IMR-90 (cell line): ENCODE measurements at regions not wholly inside any gene's neighbourhood (a gene's known extent, or its start where the extent isn't known, plus 50 kb on each side); places are given as distances from the start of the nearest gene placed in this dataset.

Source experiments
- ATAC-seq: fragments of 200-7000 bp; cut with Tn5 transposase; 2 replicates; pipeline ENCODE4 v1.9.1; 2020; ENCODE audit warnings: low read depth, mild to moderate bottlenecking, moderate library complexity
- BruUV-seq: library from RNA; stranded (reverse); fragments of 400-500 nt; replicated peaks from 2 replicates; lab custom pipeline; 2021; lab: Mats Ljungman, UMichigan
- CTCF ChIA-PET: fragments of 300-600 bp; formaldehyde crosslinking; extraction: SDS; loops from one replicate; lab custom pipeline; 2021; ENCODE audit warnings: antibody characterized with exemption; lab: Yijun Ruan, JAX
- POLR2A ChIA-PET: fragments of 300-600 bp; sonication (Branson Sonifier 250); formaldehyde crosslinking; loops from one replicate; lab custom pipeline; 2022; ENCODE audit warnings: antibody characterized with exemption; ENCODE audit not compliant: unreplicated experiment; lab: Charles Lee
- DNase-seq: peaks from one replicate; pipeline ENCODE4 v3.0.0; 2013
- H2AFZ ChIP-seq: replicated peaks from 2 replicates; pipeline ENCODE3; 2013; ENCODE audit warnings: low read length, mild to moderate bottlenecking; ENCODE audit not compliant: poor library complexity
- H2AK5ac ChIP-seq: 2 replicates; pipeline ENCODE4 v1.6.1; 2013; ENCODE audit warnings: low read depth, low read length, inconsistent platforms
- H2AK9ac ChIP-seq: replicated peaks from 2 replicates; pipeline ENCODE3; 2013; ENCODE audit warnings: mild to moderate bottlenecking, low read depth, low read length, moderate library complexity; ENCODE audit not compliant: poor library complexity
- H2BK120ac ChIP-seq: 2 replicates; pipeline ENCODE4 v1.6.1; 2013; ENCODE audit warnings: low read depth, low read length, inconsistent platforms
- H2BK15ac ChIP-seq: 3 replicates; pipeline ENCODE4 v1.6.1; 2013; ENCODE audit warnings: low read depth, low read length, inconsistent platforms
- H2BK20ac ChIP-seq: 2 replicates; pipeline ENCODE4 v1.6.1; 2013; ENCODE audit warnings: low read depth, mild to moderate bottlenecking, inconsistent platforms, low read length, moderate library complexity
- H2BK5ac ChIP-seq: 2 replicates; pipeline ENCODE4 v1.6.1; 2013; ENCODE audit warnings: mild to moderate bottlenecking, low read depth, low read length, inconsistent platforms; ENCODE audit not compliant: poor library complexity, severe bottlenecking
- H3K14ac ChIP-seq: replicated peaks from 2 replicates; pipeline ENCODE4 v1.6.1; 2013; ENCODE audit warnings: low read depth, low read length, inconsistent platforms
- H3K18ac ChIP-seq: 2 replicates; pipeline ENCODE4 v1.6.1; 2013; ENCODE audit warnings: low read depth, low read length, control low read depth
- H3K23ac ChIP-seq: 2 replicates; pipeline ENCODE4 v1.6.1; 2013; ENCODE audit warnings: low read depth, low read length, inconsistent platforms
- H3K27ac ChIP-seq: 2 replicates; pipeline ENCODE4 v1.5.1; 2013; ENCODE audit warnings: mild to moderate bottlenecking, control low read depth, low read length; ENCODE audit not compliant: insufficient read depth
- H3K27me3 ChIP-seq: 2 replicates; pipeline ENCODE4 v1.6.1; 2013; ENCODE audit warnings: low read length; ENCODE audit not compliant: control insufficient read depth, insufficient read depth
- H3K36me3 ChIP-seq: 2 replicates; pipeline ENCODE4 v1.6.1; 2013; ENCODE audit warnings: low read length, mixed read lengths; ENCODE audit not compliant: control insufficient read depth, insufficient read depth
- H3K4ac ChIP-seq: 2 replicates; pipeline ENCODE4 v1.6.1; 2013; ENCODE audit warnings: low read depth, low read length, inconsistent platforms
- H3K4me1 ChIP-seq: 2 replicates; pipeline ENCODE4 v1.6.1; 2013; ENCODE audit warnings: low read length, mixed read lengths; ENCODE audit not compliant: control insufficient read depth, insufficient read depth
- H3K4me2 ChIP-seq: 2 replicates; pipeline ENCODE4 v1.6.1; 2013; ENCODE audit warnings: low read depth, mild to moderate bottlenecking, control low read depth, low read length, moderate library complexity
- H3K4me3 ChIP-seq: 2 replicates; pipeline ENCODE4 v1.5.1; 2013; ENCODE audit warnings: low read depth, mild to moderate bottlenecking, control low read depth, low read length, moderate library complexity; ENCODE audit not compliant: insufficient read depth
- H3K56ac ChIP-seq: 2 replicates; pipeline ENCODE4 v1.6.1; 2013; ENCODE audit warnings: low read length, inconsistent platforms; ENCODE audit not compliant: insufficient read depth; ENCODE audit errors: extremely low read depth
- H3K79me1 ChIP-seq, 2 experiments: 2 replicates each; pipeline ENCODE4 v1.6.1; 2013; ENCODE audit warnings: low read length in 2 of 2, inconsistent platforms in 1 of 2, low read depth in 1 of 2
- H3K9ac ChIP-seq: 2 replicates; pipeline ENCODE4 v1.6.1; 2013; ENCODE audit warnings: low read depth, low read length, control low read depth
- H3K9me1 ChIP-seq: 2 replicates; pipeline ENCODE4 v1.6.1; 2013; ENCODE audit warnings: low read length, inconsistent platforms; ENCODE audit not compliant: insufficient read depth
- H3K9me3 ChIP-seq: 2 replicates; pipeline ENCODE4 v1.6.1; 2013; ENCODE audit warnings: low read length; ENCODE audit not compliant: control insufficient read depth, insufficient read depth
- H4K20me1 ChIP-seq: 2 replicates; pipeline ENCODE4 v1.6.1; 2013; ENCODE audit warnings: low read length, inconsistent platforms; ENCODE audit not compliant: insufficient read depth
- H4K5ac ChIP-seq: 2 replicates; pipeline ENCODE4 v1.6.1; 2013; ENCODE audit warnings: mild to moderate bottlenecking, low read depth, low read length, control low read depth
- H4K8ac ChIP-seq, 2 experiments: 2 replicates each; pipeline ENCODE4 v1.6.1; 2013; ENCODE audit warnings: low read depth in 2 of 2, low read length in 2 of 2, control low read depth in 1 of 2, inconsistent platforms in 1 of 2
- H4K91ac ChIP-seq: 2 replicates; pipeline ENCODE4 v1.6.1; 2013; ENCODE audit warnings: low read depth, low read length, inconsistent platforms; ENCODE audit not compliant: insufficient read depth
- BHLHE40 ChIP-seq: fragments of 150-350 bp; IDR thresholded peaks from 2 replicates; pipeline ENCODE4 v1.6.1; 2016; ENCODE audit warnings: mild to moderate bottlenecking, low read depth, low read length
- CEBPB ChIP-seq: IDR thresholded peaks from 2 replicates; pipeline ENCODE4 v1.6.1; 2012; ENCODE audit warnings: low read depth, low read length, improper control_type of control experiment
- CHD1 ChIP-seq: IDR thresholded peaks from 2 replicates; pipeline ENCODE4 v1.6.1; 2012; ENCODE audit warnings: low read depth, low read length, improper control_type of control experiment
- MAZ ChIP-seq: IDR thresholded peaks from 2 replicates; pipeline ENCODE4 v1.6.1; 2012; ENCODE audit warnings: low read depth, mild to moderate bottlenecking, low read length, improper control_type of control experiment, moderate library complexity, borderline replicate concordance
- MXI1 ChIP-seq: IDR thresholded peaks from 2 replicates; pipeline ENCODE4 v1.6.1; 2012; ENCODE audit warnings: low read depth, mild to moderate bottlenecking, low read length, moderate library complexity, borderline replicate concordance
- RFX5 ChIP-seq: IDR thresholded peaks from 2 replicates; pipeline ENCODE4 v1.8.0; 2012; ENCODE audit warnings: low read depth, mild to moderate bottlenecking, low read length, moderate library complexity
- SMC3 ChIP-seq: fragments of 150-350 bp; IDR thresholded peaks from 2 replicates; pipeline ENCODE4 v1.6.1; 2016; ENCODE audit warnings: low read depth, mild to moderate bottlenecking, antibody characterized with exemption, low read length, moderate library complexity
- whole genome bisulfite sequencing, 2 experiments: methylation state at CpG; one replicate each; pipeline versions ENCODE4 v1.1.5 to v1.1.7; 2013; ENCODE audit warnings: missing lambda C conversion rate in 2 of 2; ENCODE audit not compliant: insufficient read length in 1 of 2; ENCODE audit errors: extremely low coverage in 2 of 2; 5-methylcytosine and 5-hydroxymethylcytosine counted together
- dilution Hi-C: fragments of 300-500 bp; cut with HindIII; formaldehyde crosslinking; loops from one replicate; pipeline ENCODE4 v1.14.3; 2018; ENCODE audit warnings: low sequenced_read_pairs; ENCODE audit not compliant: unreplicated experiment
- in situ Hi-C: fragments of 300-500 bp; cut with MboI; formaldehyde crosslinking; loops from 3 replicates; pipeline ENCODE4 v1.14.3; 2019; ENCODE audit warnings: low sequenced_read_pairs, inconsistent platforms, mixed read lengths
- intact Hi-C: fragments of 100-400 bp; cut with micrococcal nuclease; formaldehyde crosslinking; loops from 2 replicates; pipeline ENCODE4 v1.10.0; 2022
- TF ChIP-seq, protein P1 (sequence below): conservative IDR thresholded peaks from 2 replicates; pipeline ENCODE4 v1.5.1; 2012; ENCODE audit warnings: mild to moderate bottlenecking, low read depth, low read length, improper control_type of control experiment
- TF ChIP-seq, protein P2 (sequence below): fragments of 150-350 bp; IDR thresholded peaks from 2 replicates; pipeline ENCODE4 v1.6.1; 2016; ENCODE audit warnings: low read depth, mild to moderate bottlenecking, low read length, moderate library complexity, borderline replicate concordance

DNA sequence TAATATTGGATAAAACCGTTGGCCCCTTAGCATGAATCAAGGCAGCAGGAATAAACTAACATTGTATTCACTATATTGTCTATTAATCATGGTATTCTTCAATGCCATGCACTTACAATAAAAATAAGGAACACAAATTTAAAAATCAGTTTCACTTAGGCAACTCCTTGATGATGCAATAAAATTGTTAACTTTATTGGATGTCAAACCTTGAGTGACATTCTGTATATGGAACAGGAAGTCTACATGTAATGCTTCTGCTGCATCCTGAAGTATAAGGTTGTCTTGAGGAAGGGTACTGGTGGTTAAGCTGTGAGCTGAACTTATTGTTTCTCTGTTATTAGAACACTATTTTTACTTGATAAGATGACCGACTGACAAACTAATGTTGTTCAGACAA is 605.5 kb downstream of the SATB2 start:
- TF ChIP-seq CEBPB (peak; percentile 57; the same call in 1 of the 2 replicates), RFX5 (no peak), SMC3 (no peak), MXI1 (no peak), MAZ (no peak), BHLHE40 (no peak), CHD1 (no peak)
- TF ChIP-seq, protein P1, sequence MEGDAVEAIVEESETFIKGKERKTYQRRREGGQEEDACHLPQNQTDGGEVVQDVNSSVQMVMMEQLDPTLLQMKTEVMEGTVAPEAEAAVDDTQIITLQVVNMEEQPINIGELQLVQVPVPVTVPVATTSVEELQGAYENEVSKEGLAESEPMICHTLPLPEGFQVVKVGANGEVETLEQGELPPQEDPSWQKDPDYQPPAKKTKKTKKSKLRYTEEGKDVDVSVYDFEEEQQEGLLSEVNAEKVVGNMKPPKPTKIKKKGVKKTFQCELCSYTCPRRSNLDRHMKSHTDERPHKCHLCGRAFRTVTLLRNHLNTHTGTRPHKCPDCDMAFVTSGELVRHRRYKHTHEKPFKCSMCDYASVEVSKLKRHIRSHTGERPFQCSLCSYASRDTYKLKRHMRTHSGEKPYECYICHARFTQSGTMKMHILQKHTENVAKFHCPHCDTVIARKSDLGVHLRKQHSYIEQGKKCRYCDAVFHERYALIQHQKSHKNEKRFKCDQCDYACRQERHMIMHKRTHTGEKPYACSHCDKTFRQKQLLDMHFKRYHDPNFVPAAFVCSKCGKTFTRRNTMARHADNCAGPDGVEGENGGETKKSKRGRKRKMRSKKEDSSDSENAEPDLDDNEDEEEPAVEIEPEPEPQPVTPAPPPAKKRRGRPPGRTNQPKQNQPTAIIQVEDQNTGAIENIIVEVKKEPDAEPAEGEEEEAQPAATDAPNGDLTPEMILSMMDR: no peak
- TF ChIP-seq, protein P2, sequence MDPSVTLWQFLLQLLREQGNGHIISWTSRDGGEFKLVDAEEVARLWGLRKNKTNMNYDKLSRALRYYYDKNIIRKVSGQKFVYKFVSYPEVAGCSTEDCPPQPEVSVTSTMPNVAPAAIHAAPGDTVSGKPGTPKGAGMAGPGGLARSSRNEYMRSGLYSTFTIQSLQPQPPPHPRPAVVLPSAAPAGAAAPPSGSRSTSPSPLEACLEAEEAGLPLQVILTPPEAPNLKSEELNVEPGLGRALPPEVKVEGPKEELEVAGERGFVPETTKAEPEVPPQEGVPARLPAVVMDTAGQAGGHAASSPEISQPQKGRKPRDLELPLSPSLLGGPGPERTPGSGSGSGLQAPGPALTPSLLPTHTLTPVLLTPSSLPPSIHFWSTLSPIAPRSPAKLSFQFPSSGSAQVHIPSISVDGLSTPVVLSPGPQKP: no peak
- H3K9me1 ChIP-seq: no peaks in the 10 kb centered on the region
- POLR2A ChIA-PET: no interaction called here
- H3K27ac ChIP-seq: no peak overlapping the region
- H3K18ac ChIP-seq: no peak overlapping the region
- H3K79me1 ChIP-seq: no peaks in the 10 kb centered on the region
- H4K8ac ChIP-seq: no peak overlapping the region
- CTCF ChIA-PET: no interaction called here
- H3K14ac ChIP-seq: no peak overlapping the region
- H3K4me2 ChIP-seq: no peak overlapping the region
- no peak overlapping the region for H3K23ac ChIP-seq
- no peak overlapping the region for H3K4me3 ChIP-seq
- intact Hi-C loops (no loop called here), dilution Hi-C loops (no loop called here), in situ Hi-C loops (no loop called here)
- H3K36me3 ChIP-seq: no peaks in the 10 kb centered on the region
- H3K9me3 ChIP-seq: no peaks in the 10 kb centered on the region
- H2BK20ac ChIP-seq: no peak overlapping the region
- no peak overlapping the region for H2AK9ac ChIP-seq
- no peak overlapping the region for H4K91ac ChIP-seq
- no peak overlapping the region for H2AFZ ChIP-seq
- whole genome bisulfite sequencing, 2 experiments: no CpG with 5 or more reads among the region's 2 CpGs
- no peaks in the 10 kb centered on the region for H3K4me1 ChIP-seq
- no peak overlapping the region for H2AK5ac ChIP-seq
- H2BK15ac ChIP-seq: no peak overlapping the region
- no peak overlapping the region for H2BK120ac ChIP-seq
- BruUV-seq: no TSS peak
- H2BK5ac ChIP-seq: no peak overlapping the region
- H3K27me3 ChIP-seq: no peaks in the 10 kb centered on the region
- ATAC-seq (no peak), DNase-seq (no peak)
- no peak overlapping the region for H3K56ac ChIP-seq
- no peak overlapping the region for H4K5ac ChIP-seq
- no peaks in the 10 kb centered on the region for H4K20me1 ChIP-seq
- H3K4ac ChIP-seq: no peak overlapping the region
- no peak overlapping the region for H3K9ac ChIP-seq
